ENCODE measurements at regions not wholly inside any gene's neighbourhood (a gene's known extent, or its start where the extent isn't known, plus 50 kb on each side); places are given as distances from the start of the nearest gene placed in this dataset.
"Not testable (repeated sequence)": the region's sequence is repeated elsewhere in the genome, so short reads cannot be mapped to it uniquely, and the experiment has no call there.

DNA sequence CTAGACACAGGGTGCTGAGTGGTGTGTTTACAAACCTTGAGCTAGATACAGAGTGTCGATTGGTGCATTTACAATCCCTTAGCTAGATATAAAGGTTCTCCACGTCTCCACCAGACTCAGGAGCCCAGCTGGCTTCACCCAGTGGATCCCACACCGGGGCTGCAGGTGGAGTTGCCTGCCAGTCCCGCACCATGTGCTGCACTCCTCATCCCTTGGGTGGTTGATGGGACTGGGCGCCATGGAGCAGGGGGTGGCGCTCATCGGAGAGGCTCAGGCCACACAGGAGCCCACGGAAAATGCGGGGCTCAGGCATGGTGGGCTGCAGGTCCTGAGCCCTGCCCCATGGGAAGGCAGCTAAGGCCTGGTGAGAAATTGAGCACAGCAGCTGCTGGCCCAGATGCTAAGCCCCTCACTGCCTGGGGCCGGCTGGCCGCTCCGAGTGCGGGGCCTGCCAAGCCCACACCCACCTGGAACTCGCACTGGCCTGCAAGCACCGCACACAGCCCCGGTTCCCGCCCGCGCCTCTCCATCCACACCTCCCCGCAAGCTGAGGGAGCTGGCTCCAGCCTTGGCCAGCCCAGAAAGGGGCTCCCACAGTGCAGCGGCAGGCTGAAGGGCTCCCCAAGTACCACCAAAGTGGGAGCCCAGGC is 418.4 kb downstream of the KIF20B start:
- ATAC-seq; in situ Hi-C loops (cut with HindIII; ENCODE audit: low pct_unique_long_range_greater_than_20kb, low sequenced_read_pairs); H3K27me3 ChIP-seq (ENCODE audit: control insufficient read depth, insufficient read depth, low read length); H3K4me3 ChIP-seq (ENCODE audit: low read depth in 2 of 2, low read length in 2 of 2); intact Hi-C loops (cut with micrococcal nuclease; ENCODE audit: unreplicated experiment); H3K4me1 ChIP-seq (ENCODE audit: control insufficient read depth, insufficient read depth, low read length); H3K36me3 ChIP-seq (ENCODE audit: control insufficient read depth, insufficient read depth, low read length); POLR2A ChIA-PET; DNase-seq (ENCODE audit: low read depth, low spot score); H3K27ac ChIP-seq (ENCODE audit: low read length); H3K9me3 ChIP-seq (ENCODE audit: control insufficient read depth, insufficient read depth, low read depth, low read length); BruUV-seq (replicated peaks): not testable (repeated sequence)
- CTCF ChIA-PET: interaction anchor here (0.6 kb wide), 1 partner anchor 1606 kb away, joined by 4 read pairs; no protein-coding TSS in a partner anchor

DNA sequence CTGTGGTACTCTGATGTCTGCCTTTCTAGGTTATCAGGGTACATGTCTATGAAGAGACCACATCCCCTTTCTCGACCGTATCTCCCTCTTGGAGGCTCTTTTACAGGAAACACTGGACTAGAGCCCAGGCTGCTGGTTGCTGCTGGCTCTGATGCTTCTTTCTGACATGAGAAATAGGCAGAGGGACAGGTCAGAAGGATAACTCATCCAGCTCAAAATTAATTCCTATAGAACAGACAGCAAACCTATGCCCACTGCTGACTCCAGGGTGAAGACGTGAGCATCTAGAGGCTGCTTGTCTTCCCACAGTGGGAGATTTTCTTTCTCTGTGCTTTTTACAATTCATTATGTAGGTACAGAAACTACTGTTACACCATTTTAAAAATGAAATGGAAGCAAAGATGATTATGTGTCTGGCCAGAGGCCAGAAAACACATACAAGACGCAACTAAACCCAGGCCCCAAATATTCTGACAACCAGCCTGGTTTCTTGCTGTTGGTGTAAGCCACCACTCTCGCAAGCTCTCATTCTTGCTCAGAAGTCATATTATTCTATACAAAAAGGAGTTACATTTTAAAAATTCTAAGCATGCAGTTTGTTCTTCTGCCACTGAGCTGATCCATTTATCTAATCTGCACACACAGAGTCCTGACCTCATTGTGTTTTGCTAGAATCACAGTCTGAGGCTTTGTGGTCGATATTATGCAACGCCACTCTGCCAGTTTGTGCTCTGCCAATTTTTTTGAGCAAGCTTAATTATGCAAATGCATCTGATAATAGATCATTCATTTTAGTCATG is 424.3 kb downstream of the KIF20B start:
- TF ChIP-seq POLR2AphosphoS5 (IDR thresholded peaks at IDR 0.05; ENCODE audit: low read depth, low read length): no peak
- TF ChIP-seq TCF7L2 (IDR thresholded peaks at IDR 0.05; ENCODE audit: low read depth, low read length): no peak
- TF ChIP-seq, protein P1, sequence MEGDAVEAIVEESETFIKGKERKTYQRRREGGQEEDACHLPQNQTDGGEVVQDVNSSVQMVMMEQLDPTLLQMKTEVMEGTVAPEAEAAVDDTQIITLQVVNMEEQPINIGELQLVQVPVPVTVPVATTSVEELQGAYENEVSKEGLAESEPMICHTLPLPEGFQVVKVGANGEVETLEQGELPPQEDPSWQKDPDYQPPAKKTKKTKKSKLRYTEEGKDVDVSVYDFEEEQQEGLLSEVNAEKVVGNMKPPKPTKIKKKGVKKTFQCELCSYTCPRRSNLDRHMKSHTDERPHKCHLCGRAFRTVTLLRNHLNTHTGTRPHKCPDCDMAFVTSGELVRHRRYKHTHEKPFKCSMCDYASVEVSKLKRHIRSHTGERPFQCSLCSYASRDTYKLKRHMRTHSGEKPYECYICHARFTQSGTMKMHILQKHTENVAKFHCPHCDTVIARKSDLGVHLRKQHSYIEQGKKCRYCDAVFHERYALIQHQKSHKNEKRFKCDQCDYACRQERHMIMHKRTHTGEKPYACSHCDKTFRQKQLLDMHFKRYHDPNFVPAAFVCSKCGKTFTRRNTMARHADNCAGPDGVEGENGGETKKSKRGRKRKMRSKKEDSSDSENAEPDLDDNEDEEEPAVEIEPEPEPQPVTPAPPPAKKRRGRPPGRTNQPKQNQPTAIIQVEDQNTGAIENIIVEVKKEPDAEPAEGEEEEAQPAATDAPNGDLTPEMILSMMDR (IDR thresholded peaks at IDR 0.05): no peak
- TF ChIP-seq SIN3A (IDR thresholded peaks at IDR 0.05; ENCODE audit: borderline replicate concordance, insufficient read depth, low read depth, low read length): no peak
- TF ChIP-seq, protein P2, sequence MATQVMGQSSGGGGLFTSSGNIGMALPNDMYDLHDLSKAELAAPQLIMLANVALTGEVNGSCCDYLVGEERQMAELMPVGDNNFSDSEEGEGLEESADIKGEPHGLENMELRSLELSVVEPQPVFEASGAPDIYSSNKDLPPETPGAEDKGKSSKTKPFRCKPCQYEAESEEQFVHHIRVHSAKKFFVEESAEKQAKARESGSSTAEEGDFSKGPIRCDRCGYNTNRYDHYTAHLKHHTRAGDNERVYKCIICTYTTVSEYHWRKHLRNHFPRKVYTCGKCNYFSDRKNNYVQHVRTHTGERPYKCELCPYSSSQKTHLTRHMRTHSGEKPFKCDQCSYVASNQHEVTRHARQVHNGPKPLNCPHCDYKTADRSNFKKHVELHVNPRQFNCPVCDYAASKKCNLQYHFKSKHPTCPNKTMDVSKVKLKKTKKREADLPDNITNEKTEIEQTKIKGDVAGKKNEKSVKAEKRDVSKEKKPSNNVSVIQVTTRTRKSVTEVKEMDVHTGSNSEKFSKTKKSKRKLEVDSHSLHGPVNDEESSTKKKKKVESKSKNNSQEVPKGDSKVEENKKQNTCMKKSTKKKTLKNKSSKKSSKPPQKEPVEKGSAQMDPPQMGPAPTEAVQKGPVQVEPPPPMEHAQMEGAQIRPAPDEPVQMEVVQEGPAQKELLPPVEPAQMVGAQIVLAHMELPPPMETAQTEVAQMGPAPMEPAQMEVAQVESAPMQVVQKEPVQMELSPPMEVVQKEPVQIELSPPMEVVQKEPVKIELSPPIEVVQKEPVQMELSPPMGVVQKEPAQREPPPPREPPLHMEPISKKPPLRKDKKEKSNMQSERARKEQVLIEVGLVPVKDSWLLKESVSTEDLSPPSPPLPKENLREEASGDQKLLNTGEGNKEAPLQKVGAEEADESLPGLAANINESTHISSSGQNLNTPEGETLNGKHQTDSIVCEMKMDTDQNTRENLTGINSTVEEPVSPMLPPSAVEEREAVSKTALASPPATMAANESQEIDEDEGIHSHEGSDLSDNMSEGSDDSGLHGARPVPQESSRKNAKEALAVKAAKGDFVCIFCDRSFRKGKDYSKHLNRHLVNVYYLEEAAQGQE (IDR thresholded peaks at IDR 0.05; ENCODE audit: insufficient read depth in 1 of 2, low read depth in 2 of 2, low read length in 1 of 2): no peak
- no peaks in the 10 kb centered on the region for H3K9me3 ChIP-seq (ENCODE audit: control insufficient read depth, insufficient read depth, low read depth, low read length)
- no peak overlapping the region for H3K4me3 ChIP-seq (ENCODE audit: low read depth in 2 of 2, low read length in 2 of 2)
- no TSS peak for BruUV-seq (replicated peaks)
- in situ Hi-C loops (cut with HindIII; ENCODE audit: low pct_unique_long_range_greater_than_20kb, low sequenced_read_pairs): no loop called here
- intact Hi-C loops (cut with micrococcal nuclease; ENCODE audit: unreplicated experiment): no loop called here
- POLR2A ChIA-PET: no interaction called here
- H3K27ac ChIP-seq (ENCODE audit: low read length): no peak overlapping the region
- no peaks in the 10 kb centered on the region for H3K27me3 ChIP-seq (ENCODE audit: control insufficient read depth, insufficient read depth, low read length)
- DNase-seq (ENCODE audit: low read depth, low spot score) (no peak), ATAC-seq (no peak)
- H3K36me3 ChIP-seq (ENCODE audit: control insufficient read depth, insufficient read depth, low read length): no peaks in the 10 kb centered on the region
- no peaks in the 10 kb centered on the region for H3K4me1 ChIP-seq (ENCODE audit: control insufficient read depth, insufficient read depth, low read length)
- CTCF ChIA-PET: no interaction called here

DNA sequence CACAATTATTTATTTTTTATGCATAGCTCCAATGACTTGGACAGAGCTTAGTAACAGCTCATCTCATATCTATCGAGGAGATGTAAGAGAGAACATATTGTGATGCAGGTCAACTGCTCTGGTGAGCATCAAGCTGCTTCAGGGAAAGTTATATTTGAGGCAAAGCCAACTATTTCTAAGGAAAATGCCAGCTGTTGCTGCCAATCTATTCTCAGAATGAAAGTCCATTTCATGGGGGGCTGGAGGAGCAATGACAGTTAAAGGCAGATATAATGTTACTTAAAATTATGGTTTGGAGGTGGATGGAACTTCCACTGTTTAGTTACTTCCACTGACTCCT is 424.8 kb downstream of the KIF20B start:
- ChIA-PET POLR2A (no interaction called here), CTCF (no interaction called here)
- TF ChIP-seq, protein P1 (IDR thresholded peaks at IDR 0.05): no peak
- TF ChIP-seq POLR2AphosphoS5 (IDR thresholded peaks at IDR 0.05; ENCODE audit: low read depth, low read length): no peak
- TF ChIP-seq, protein P2 (IDR thresholded peaks at IDR 0.05; ENCODE audit: insufficient read depth in 1 of 2, low read depth in 2 of 2, low read length in 1 of 2): no peak
- TF ChIP-seq SIN3A (IDR thresholded peaks at IDR 0.05; ENCODE audit: borderline replicate concordance, insufficient read depth, low read depth, low read length): no peak
- TF ChIP-seq TCF7L2 (IDR thresholded peaks at IDR 0.05; ENCODE audit: low read depth, low read length): no peak
- Histone ChIP-seq H3K4me3 (ENCODE audit: low read depth in 2 of 2, low read length in 2 of 2) (no peak overlapping the region), H3K27me3 (ENCODE audit: control insufficient read depth, insufficient read depth, low read length) (no peaks in the 10 kb centered on the region), H3K4me1 (ENCODE audit: control insufficient read depth, insufficient read depth, low read length) (no peaks in the 10 kb centered on the region), H3K36me3 (ENCODE audit: control insufficient read depth, insufficient read depth, low read length) (no peaks in the 10 kb centered on the region), H3K27ac (ENCODE audit: low read length) (no peak overlapping the region), H3K9me3 (ENCODE audit: control insufficient read depth, insufficient read depth, low read depth, low read length) (no peaks in the 10 kb centered on the region)
- intact Hi-C loops (cut with micrococcal nuclease; ENCODE audit: unreplicated experiment) (no loop called here), in situ Hi-C loops (cut with HindIII; ENCODE audit: low pct_unique_long_range_greater_than_20kb, low sequenced_read_pairs) (no loop called here)
- DNase-seq (ENCODE audit: low read depth, low spot score) (no peak), ATAC-seq (no peak)
- no TSS peak for BruUV-seq (replicated peaks)

Data from Panc1 (cell line).